GM12878 (cell line): ENCODE measurements at regions not wholly inside any gene's neighbourhood (a gene's known extent, or its start where the extent isn't known, plus 50 kb on each side); places are given as distances from the start of the nearest gene placed in this dataset.

Source experiments
- CEBPB ChIP-seq, 2 experiments: fragments of 150-350 bp in 1 of 2; IDR thresholded peaks; 2 replicates each; pipeline ENCODE4 v1.6.1; 2012 to 2014; ENCODE audit warnings: low read depth in 2 of 2, low read length in 2 of 2, borderline replicate concordance in 1 of 2, inconsistent platforms in 1 of 2
- EP300 ChIP-seq, 2 experiments: fragments of 150-350 bp in 1 of 2; IDR thresholded peaks; 2 replicates each; pipeline ENCODE4 v1.6.1; 2011 to 2012; ENCODE audit warnings: low read depth in 2 of 2, low read length in 2 of 2, borderline replicate concordance in 1 of 2, improper control_type of control experiment in 1 of 2, inconsistent platforms in 1 of 2; ENCODE audit not compliant: control insufficient read depth in 1 of 2
- POLR2A ChIP-seq: IDR thresholded peaks from 2 replicates; pipeline ENCODE4 v1.6.1; 2011; ENCODE audit warnings: low read depth, mild to moderate bottlenecking, low read length
- SUPT20H ChIP-seq: IDR thresholded peaks from 2 replicates; pipeline ENCODE4 v1.6.1; 2011; ENCODE audit warnings: low read depth, mild to moderate bottlenecking, low read length, moderate library complexity, borderline replicate concordance; ENCODE audit not compliant: control insufficient read depth
- TF ChIP-seq, protein P1 (sequence below): IDR thresholded peaks from 2 replicates; pipeline ENCODE4 v1.6.1; 2012; ENCODE audit warnings: low read depth, low read length, improper control_type of control experiment
- TF ChIP-seq, protein P2 (sequence below), 3 experiments: IDR thresholded peaks in 2 of 3; conservative IDR thresholded peaks in 1 of 3; 2 replicates each; pipeline ENCODE4 v1.5.1; 2011; ENCODE audit warnings: low read depth in 3 of 3, low read length in 3 of 3, mild to moderate bottlenecking in 3 of 3, control low read depth in 2 of 3, moderate library complexity in 2 of 3, inconsistent platforms in 1 of 3, mixed read lengths in 1 of 3; ENCODE audit not compliant: control insufficient read depth in 2 of 3, insufficient read depth in 1 of 3; ENCODE audit errors: extremely low read depth in 1 of 3

DNA sequence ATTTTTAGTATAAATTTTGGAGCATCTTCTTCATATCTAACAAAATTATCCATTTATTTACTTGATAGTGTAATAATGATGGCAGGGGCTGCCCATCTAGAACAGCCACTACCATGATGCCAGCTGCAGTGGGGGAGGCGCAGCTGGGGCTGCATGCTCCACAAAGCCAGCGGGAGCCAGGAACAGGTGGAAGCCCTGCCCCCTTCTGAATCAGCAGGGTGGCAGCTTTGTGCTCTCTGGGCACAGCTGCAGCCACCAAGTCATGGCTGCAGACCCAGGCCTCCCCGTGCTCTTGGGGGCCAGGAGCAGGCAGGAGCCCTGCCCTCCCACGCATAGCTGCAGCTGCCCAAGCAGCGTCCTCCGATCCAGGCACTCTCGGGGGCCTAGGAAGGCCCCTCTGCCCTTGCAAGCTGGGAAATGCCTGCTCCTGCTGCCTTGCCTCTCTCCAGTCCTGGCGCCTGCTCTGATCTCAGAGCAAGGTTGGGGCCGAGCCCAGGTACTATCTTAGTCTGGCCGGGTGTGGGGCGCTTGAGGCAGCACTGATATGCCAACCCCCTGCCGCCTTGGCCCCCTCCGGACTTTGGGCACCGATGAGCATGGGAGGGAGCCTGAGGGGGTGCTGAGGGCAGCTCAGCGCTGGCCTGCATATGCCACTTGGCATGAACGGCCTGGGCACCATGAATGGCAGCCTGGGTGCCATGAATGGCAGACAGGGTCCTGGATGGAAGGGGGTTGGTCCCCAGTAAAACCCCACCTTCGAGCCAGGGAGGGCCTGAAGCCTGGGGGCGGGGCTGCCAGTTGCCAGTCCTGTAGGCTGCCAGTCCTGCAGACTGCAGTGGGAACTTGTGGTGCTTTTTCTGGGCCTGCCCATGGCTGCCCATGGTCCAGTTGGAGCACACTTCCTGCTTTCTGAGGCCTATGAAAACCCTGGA lies 1110.8 kb upstream of the POT1 start:
- TF ChIP-seq SUPT20H (no peak), POLR2A (no peak), CEBPB (IDR thresholded peaks at IDR 0.05; ENCODE audit: borderline replicate concordance in 1 of 2, low read depth in 2 of 2, low read length in 2 of 2) (no peak), EP300 (IDR thresholded peaks at IDR 0.05; ENCODE audit: borderline replicate concordance in 1 of 2, control insufficient read depth in 1 of 2, low read depth in 2 of 2, low read length in 2 of 2) (no peak)
- TF ChIP-seq, protein P1, sequence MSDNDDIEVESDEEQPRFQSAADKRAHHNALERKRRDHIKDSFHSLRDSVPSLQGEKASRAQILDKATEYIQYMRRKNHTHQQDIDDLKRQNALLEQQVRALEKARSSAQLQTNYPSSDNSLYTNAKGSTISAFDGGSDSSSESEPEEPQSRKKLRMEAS, result no peak
- TF ChIP-seq, protein P2, sequence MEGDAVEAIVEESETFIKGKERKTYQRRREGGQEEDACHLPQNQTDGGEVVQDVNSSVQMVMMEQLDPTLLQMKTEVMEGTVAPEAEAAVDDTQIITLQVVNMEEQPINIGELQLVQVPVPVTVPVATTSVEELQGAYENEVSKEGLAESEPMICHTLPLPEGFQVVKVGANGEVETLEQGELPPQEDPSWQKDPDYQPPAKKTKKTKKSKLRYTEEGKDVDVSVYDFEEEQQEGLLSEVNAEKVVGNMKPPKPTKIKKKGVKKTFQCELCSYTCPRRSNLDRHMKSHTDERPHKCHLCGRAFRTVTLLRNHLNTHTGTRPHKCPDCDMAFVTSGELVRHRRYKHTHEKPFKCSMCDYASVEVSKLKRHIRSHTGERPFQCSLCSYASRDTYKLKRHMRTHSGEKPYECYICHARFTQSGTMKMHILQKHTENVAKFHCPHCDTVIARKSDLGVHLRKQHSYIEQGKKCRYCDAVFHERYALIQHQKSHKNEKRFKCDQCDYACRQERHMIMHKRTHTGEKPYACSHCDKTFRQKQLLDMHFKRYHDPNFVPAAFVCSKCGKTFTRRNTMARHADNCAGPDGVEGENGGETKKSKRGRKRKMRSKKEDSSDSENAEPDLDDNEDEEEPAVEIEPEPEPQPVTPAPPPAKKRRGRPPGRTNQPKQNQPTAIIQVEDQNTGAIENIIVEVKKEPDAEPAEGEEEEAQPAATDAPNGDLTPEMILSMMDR (IDR thresholded peaks at IDR 0.05 in 2 of 3, conservative IDR thresholded peaks at IDR 0.05 in 1 of 3; ENCODE audit: control insufficient read depth in 2 of 3, extremely low read depth in 1 of 3, insufficient read depth in 1 of 3, low read depth in 3 of 3, low read length in 3 of 3), result no peak
